PFSK-1 (cell line): ENCODE measurements at regions not wholly inside any gene's neighbourhood (a gene's known extent, or its start where the extent isn't known, plus 50 kb on each side); places are given as distances from the start of the nearest gene placed in this dataset.

Experiments used
- FOXP2 ChIP-seq: optimal IDR thresholded peaks from 2 replicates; pipeline ENCODE3; 2011; ENCODE audit warnings: borderline replicate concordance, control low read depth, inconsistent platforms; ENCODE audit not compliant: insufficient read depth; ENCODE audit errors: extremely low read length, extremely low read depth
- POLR2AphosphoS5 ChIP-seq: IDR thresholded peaks from 2 replicates; pipeline ENCODE4 v1.6.1; 2012; ENCODE audit warnings: low read depth, mild to moderate bottlenecking, control low read depth, low read length, moderate library complexity
- SIN3A ChIP-seq: IDR thresholded peaks from 2 replicates; pipeline ENCODE4 v1.6.1; 2012; ENCODE audit warnings: mild to moderate bottlenecking, low read length, moderate library complexity, borderline replicate concordance; ENCODE audit not compliant: insufficient read depth
- TAF1 ChIP-seq: IDR thresholded peaks from 2 replicates; pipeline ENCODE4 v1.6.1; 2012; ENCODE audit warnings: low read length, control low read depth, borderline replicate concordance; ENCODE audit not compliant: insufficient read depth
- TF ChIP-seq, protein P1 (sequence below), 2 experiments: IDR thresholded peaks; 2 replicates each; pipeline versions ENCODE4 v1.6.1 to v1.8.0; 2011 to 2012; ENCODE audit warnings: low read depth in 2 of 2, low read length in 2 of 2, control low read depth in 1 of 2, inconsistent platforms in 1 of 2, mild to moderate bottlenecking in 1 of 2, moderate library complexity in 1 of 2; ENCODE audit not compliant: insufficient read depth in 1 of 2

DNA sequence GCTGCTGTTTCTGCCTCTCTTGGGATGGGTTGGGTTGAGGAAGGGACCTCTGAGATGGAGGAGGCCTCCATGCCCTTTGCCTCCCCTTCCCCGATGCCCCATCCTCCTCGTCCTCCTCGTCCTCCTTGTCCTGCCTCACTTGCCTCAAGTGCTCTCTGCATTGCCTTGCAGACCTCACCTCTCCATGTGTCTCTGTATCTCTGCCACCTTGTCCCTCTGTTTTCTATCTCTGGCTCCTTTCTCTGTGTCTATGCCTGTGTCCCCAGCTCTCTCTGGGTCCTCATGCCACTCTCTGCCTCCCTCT, 87.5 kb downstream of the MCFD2 start:
- TF ChIP-seq POLR2AphosphoS5 (no peak), TAF1 (no peak), SIN3A (no peak), FOXP2 (no peak)
- TF ChIP-seq, protein P1, sequence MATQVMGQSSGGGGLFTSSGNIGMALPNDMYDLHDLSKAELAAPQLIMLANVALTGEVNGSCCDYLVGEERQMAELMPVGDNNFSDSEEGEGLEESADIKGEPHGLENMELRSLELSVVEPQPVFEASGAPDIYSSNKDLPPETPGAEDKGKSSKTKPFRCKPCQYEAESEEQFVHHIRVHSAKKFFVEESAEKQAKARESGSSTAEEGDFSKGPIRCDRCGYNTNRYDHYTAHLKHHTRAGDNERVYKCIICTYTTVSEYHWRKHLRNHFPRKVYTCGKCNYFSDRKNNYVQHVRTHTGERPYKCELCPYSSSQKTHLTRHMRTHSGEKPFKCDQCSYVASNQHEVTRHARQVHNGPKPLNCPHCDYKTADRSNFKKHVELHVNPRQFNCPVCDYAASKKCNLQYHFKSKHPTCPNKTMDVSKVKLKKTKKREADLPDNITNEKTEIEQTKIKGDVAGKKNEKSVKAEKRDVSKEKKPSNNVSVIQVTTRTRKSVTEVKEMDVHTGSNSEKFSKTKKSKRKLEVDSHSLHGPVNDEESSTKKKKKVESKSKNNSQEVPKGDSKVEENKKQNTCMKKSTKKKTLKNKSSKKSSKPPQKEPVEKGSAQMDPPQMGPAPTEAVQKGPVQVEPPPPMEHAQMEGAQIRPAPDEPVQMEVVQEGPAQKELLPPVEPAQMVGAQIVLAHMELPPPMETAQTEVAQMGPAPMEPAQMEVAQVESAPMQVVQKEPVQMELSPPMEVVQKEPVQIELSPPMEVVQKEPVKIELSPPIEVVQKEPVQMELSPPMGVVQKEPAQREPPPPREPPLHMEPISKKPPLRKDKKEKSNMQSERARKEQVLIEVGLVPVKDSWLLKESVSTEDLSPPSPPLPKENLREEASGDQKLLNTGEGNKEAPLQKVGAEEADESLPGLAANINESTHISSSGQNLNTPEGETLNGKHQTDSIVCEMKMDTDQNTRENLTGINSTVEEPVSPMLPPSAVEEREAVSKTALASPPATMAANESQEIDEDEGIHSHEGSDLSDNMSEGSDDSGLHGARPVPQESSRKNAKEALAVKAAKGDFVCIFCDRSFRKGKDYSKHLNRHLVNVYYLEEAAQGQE (IDR thresholded peaks at IDR 0.05; ENCODE audit: insufficient read depth in 1 of 2, low read depth in 2 of 2, low read length in 2 of 2) = no peak

DNA sequence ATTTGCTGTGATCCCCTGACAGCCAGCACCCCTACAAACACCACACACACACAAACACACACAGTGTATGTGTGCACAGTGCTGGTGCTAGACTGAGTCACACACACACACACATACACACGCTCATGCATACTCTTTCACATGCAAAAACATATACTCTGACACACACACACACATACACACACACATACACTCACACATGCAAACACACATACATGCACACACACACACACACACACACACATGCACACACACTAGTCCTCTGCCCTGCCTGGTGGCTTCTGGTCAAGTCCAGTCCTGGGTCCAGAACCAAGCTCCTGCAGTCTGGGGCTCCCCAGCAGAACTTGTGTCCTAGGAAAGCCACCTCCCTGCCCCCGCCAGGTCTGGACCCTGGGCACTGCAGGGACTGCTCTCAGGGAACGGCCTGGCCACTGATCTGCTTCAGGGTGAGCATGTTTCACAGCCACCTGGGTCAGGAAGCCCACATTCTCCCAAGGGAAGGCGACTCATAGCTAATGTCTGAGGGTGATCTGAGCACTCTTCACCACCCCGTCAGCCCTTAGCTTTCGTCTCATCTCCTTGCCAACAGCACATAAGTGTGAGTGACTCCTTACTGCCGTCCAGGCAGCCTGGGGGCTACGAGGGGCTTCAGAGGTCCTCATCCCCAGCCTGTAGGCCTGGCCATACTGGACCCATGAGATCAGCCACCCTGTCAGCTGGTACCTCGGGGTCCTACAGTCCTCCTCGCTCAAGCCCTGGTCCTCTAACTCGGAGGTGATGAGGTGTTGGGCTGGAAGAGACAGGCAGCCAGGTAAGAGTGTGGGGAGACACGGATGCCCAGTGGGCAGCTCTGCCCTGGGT, 88.1 kb downstream of the MCFD2 start:
- TF ChIP-seq FOXP2 = no peak
- no peak for TF ChIP-seq TAF1
- TF ChIP-seq, protein P1 (IDR thresholded peaks at IDR 0.05; ENCODE audit: insufficient read depth in 1 of 2, low read depth in 2 of 2, low read length in 2 of 2) = no peak
- TF ChIP-seq SIN3A = no peak
- TF ChIP-seq POLR2AphosphoS5 = no peak

DNA sequence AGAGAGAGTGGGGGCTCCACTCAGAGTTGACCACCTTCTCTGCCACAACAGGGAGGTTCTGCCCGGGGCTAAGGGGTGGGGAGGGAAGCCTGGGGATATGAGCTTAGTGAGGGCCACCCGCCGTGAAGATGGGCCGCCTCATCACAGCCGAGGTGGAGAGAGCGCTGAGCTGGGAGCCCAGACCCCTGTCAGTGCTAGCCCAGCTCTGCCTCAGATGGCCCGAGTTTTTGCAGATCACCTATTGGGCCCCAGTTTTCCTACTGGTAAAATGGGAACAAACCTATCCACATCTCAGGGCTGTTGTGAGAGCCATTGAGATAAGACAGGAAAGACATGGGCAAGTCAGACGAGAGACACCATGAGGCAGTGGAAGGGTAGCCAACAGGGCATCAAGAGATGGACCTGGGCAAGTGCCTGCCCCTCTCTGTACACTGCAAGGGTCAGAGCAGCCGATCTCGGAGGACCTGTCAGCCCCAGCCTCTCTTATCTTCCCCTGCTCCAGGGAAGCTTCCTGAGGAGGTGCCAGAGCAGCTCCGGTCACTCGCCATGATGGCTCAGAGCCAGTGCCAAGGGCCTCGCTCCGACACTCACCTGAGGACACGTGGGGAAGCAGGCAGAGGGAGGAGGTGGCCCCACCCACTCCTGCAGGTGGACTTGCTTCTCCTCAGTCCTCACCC, 88.9 kb downstream of the MCFD2 start:
- TF ChIP-seq, protein P1 (IDR thresholded peaks at IDR 0.05; ENCODE audit: insufficient read depth in 1 of 2, low read depth in 2 of 2, low read length in 2 of 2) = no peak
- TF ChIP-seq FOXP2 (no peak), TAF1 (no peak), POLR2AphosphoS5 (no peak), SIN3A (no peak)

DNA sequence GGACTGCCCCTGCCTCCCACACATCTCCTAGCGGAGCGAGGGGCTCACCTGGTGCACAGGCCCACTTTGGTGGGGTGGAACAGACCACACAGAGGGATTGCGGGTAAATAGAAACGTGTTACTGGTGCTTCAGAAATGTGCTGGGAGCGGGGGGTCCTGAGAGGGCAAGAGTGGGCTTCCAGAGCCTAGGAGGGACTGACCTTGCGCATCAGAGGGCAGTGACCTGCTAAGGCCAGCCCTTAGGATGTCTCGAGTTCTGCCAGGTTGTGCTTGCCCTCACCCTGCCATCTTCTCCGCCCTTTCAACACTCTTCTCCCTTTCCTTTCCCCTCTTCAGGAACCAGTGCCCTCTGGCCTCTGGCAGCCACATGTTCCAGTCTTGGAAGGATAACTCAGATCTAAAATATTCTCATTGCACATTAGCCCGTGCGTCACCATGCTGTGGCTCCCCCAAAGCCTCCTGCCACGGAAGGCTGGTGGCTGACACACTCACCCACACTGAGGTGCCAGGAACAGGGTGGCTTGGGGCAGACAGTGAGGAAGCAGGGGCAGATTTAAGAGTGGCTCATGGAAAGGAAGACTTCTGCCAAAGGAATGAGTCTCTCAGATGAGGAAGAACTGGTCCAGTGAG, 89.6 kb downstream of the MCFD2 start:
- TF ChIP-seq, protein P1 (IDR thresholded peaks at IDR 0.05; ENCODE audit: insufficient read depth in 1 of 2, low read depth in 2 of 2, low read length in 2 of 2) = no peak
- TF ChIP-seq TAF1 = no peak
- no peak for TF ChIP-seq SIN3A
